Kasumi-1 (cell line): ENCODE measurements at regions not wholly inside any gene's neighbourhood (a gene's known extent, or its start where the extent isn't known, plus 50 kb on each side); places are given as distances from the start of the nearest gene placed in this dataset.

Experiments used
- DNase-seq, 2 experiments: peaks; one replicate each; lab custom pipeline; 2025; lab: John Stamatoyannopoulos, UW

- DNase-seq, result no peak
Observed at GRCh38 chr5:142378737-142379634, 54.2 kb upstream of the SPRY4 start.

DNA sequence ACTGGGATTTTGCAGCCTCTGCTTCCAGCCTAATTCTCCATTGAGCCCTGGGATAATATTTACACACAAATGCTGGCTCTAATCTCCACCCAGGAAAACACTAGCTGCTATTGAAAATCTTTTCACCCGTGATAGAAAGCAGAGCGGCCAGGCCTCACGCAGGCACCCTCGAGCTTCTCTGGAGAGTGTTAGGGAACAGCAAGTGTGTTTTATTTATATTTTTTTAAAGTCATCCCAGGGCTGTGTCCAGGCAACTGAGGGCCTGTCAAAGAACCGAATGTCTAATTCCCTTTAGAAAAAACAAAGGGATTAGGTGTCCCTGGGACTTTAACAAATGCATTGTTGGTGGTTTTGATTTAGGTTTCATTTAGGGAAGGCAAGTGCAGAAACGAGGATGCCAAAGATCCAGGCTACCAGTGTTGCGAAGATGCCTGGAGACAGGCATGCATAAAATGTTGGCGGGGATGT is 51.2 kb upstream of the SPRY4 start:
- no peak for DNase-seq
